GM18498 (cell line): ENCODE measurements at regions not wholly inside any gene's neighbourhood (a gene's known extent, or its start where the extent isn't known, plus 50 kb on each side); places are given as distances from the start of the nearest gene placed in this dataset.

ENCODE experiments used
- ATAC-seq: cut with Tn5 transposase; IDR thresholded peaks from one replicate; pipeline ENCODE4 v1.9.1; 2021; ENCODE audit warnings: mild to moderate bottlenecking, moderate library complexity; ENCODE audit not compliant: unreplicated experiment

GRCh38 chr1:162970021-162970420, 99.1 kb upstream of the RGS4 start:
- no peak for ATAC-seq

- ATAC-seq, result no peak
Observed at GRCh38 chr1:162966613-162967012, 102.5 kb upstream of the RGS4 start.

GRCh38 chr1:162964901-162965300, 103.9 kb upstream of the CCDC190 start:
- ATAC-seq, result no peak

- no peak for ATAC-seq
Observed at GRCh38 chr1:162956922-162957321, 95.9 kb upstream of the CCDC190 start.

GRCh38 chr1:162954824-162955223, 93.8 kb upstream of the CCDC190 start:
- ATAC-seq, result no peak

- no peak for ATAC-seq
Observed at GRCh38 chr1:162952956-162953355, 92.0 kb upstream of the CCDC190 start.

- peak; percentile 97 for ATAC-seq
Observed at GRCh38 chr1:162951553-162952315, 90.8 kb upstream of the CCDC190 start.

GRCh38 chr1:162950187-162950586, 89.2 kb upstream of the CCDC190 start:
- no peak for ATAC-seq

- no peak for ATAC-seq
Observed at GRCh38 chr1:162946701-162947100, 85.7 kb upstream of the CCDC190 start.

- no peak for ATAC-seq
Observed at GRCh38 chr1:162944974-162945674, 84.1 kb upstream of the CCDC190 start.

- no peak for ATAC-seq
Observed at GRCh38 chr1:162943622-162944021, 82.6 kb upstream of the CCDC190 start.

GRCh38 chr1:162942916-162943559, 82.1 kb upstream of the CCDC190 start:
- no peak for ATAC-seq

- no peak for ATAC-seq
Observed at GRCh38 chr1:162941024-162941423, 80.0 kb upstream of the CCDC190 start.

- ATAC-seq, result no peak
Observed at GRCh38 chr1:162939035-162939434, 78.1 kb upstream of the CCDC190 start.

- ATAC-seq, result no peak
Observed at GRCh38 chr1:162937716-162938395, 76.9 kb upstream of the CCDC190 start.

GRCh38 chr1:162930976-162931560, 70.1 kb upstream of the CCDC190 start:
- ATAC-seq, result no peak

GRCh38 chr1:162930532-162930931, 69.6 kb upstream of the CCDC190 start:
- ATAC-seq, result no peak

GRCh38 chr1:162929177-162929576, 68.2 kb upstream of the CCDC190 start:
- ATAC-seq, result no peak

- ATAC-seq, result no peak
Observed at GRCh38 chr1:162928141-162928540, 67.2 kb upstream of the CCDC190 start.

- ATAC-seq, result no peak
Observed at GRCh38 chr1:162927421-162927820, 66.4 kb upstream of the CCDC190 start.

- ATAC-seq, result no peak
Observed at GRCh38 chr1:162926906-162927305, 65.9 kb upstream of the CCDC190 start.
